Right forelimb (tissue), 1 donor: ENCODE measurements at regions not wholly inside any gene's neighbourhood (a gene's known extent, or its start where the extent isn't known, plus 50 kb on each side); places are given as distances from the start of the nearest gene placed in this dataset.

Source experiments
- DNase-seq: peaks from one replicate; pipeline ENCODE4 v3.0.0-alpha.2; 2018

GRCh38 chr21:38997051-38997842 lies 186.0 kb downstream of the PSMG1 start:
- no peak for DNase-seq

- no peak for DNase-seq
These were observed 186.9 kb downstream of the PSMG1 start for GRCh38 chr21:38996355-38996754.

GRCh38 chr21:38995731-38996130 lies 187.5 kb downstream of the PSMG1 start:
- DNase-seq = no peak

- no peak for DNase-seq
These were observed 188.1 kb downstream of the PSMG1 start for GRCh38 chr21:38995071-38995669.

- no peak for DNase-seq
These were observed 188.3 kb downstream of the ETS2 start for GRCh38 chr21:38994042-38994441.

GRCh38 chr21:38993561-38993960 lies 187.8 kb downstream of the ETS2 start:
- peak; percentile 73 for DNase-seq

GRCh38 chr21:38992737-38993136 lies 187.0 kb downstream of the ETS2 start:
- no peak for DNase-seq

GRCh38 chr21:38990424-38990794 lies 184.7 kb downstream of the ETS2 start:
- DNase-seq = no peak

- DNase-seq = peak; percentile 87
These were observed 184.2 kb downstream of the ETS2 start for GRCh38 chr21:38989745-38990423.

GRCh38 chr21:38989379-38989744 lies 183.6 kb downstream of the ETS2 start:
- DNase-seq = no peak

GRCh38 chr21:38988509-38989378 lies 183.0 kb downstream of the ETS2 start:
- no peak for DNase-seq

GRCh38 chr21:38987633-38988508 lies 182.1 kb downstream of the ETS2 start:
- DNase-seq = peak; percentile 61

GRCh38 chr21:38986806-38987632 lies 181.3 kb downstream of the ETS2 start:
- no peak for DNase-seq

GRCh38 chr21:38986406-38986805 lies 180.7 kb downstream of the ETS2 start:
- no peak for DNase-seq

- DNase-seq = peak; percentile 83
These were observed 180.0 kb downstream of the ETS2 start for GRCh38 chr21:38985568-38986378.

- DNase-seq = peak; percentile 66
These were observed 179.3 kb downstream of the ETS2 start for GRCh38 chr21:38984982-38985567.

GRCh38 chr21:38984568-38984967 lies 178.8 kb downstream of the ETS2 start:
- DNase-seq = no peak

- no peak for DNase-seq
These were observed 177.8 kb downstream of the ETS2 start for GRCh38 chr21:38983560-38983959.

- DNase-seq = no peak
These were observed 177.1 kb downstream of the ETS2 start for GRCh38 chr21:38982804-38983203.

- DNase-seq = no peak
These were observed 176.4 kb downstream of the ETS2 start for GRCh38 chr21:38982096-38982495.
